HepG2 (cell line): ENCODE measurements at regions not wholly inside any gene's neighbourhood (a gene's known extent, or its start where the extent isn't known, plus 50 kb on each side); places are given as distances from the start of the nearest gene placed in this dataset.
"Not testable (repeated sequence)": the region's sequence is repeated elsewhere in the genome, so short reads cannot be mapped to it uniquely, and the experiment has no call there.

Experiments used
- ATAC-seq: fragments of 200-7000 bp; cut with Tn5 transposase; 3 replicates; pipeline ENCODE4 v1.9.1; 2020; ENCODE audit warnings: mild to moderate bottlenecking, moderate library complexity
- BruUV-seq: library from RNA; stranded (reverse); fragments of 400-500 nt; replicated peaks from 2 replicates; lab custom pipeline; 2021; lab: Mats Ljungman, UMichigan
- CTCF ChIA-PET: fragments of 300-600 bp; formaldehyde crosslinking; extraction: SDS; loops from one replicate; lab custom pipeline; 2021; ENCODE audit warnings: low total read pairs, inconsistent platforms, low intra/inter-chr PET ratio; lab: Yijun Ruan, JAX
- POLR2A ChIA-PET: fragments of 350-600 bp; sonication (Branson Sonifier 250); formaldehyde crosslinking; loops from one replicate; lab custom pipeline; 2020; ENCODE audit warnings: antibody characterized with exemption, inconsistent platforms; lab: Yijun Ruan, JAX
- DNase-seq: peaks from one replicate; pipeline ENCODE4 v3.0.0-alpha.2; 2015; ENCODE audit warnings: low spot score
- FAIRE-seq: peaks from 3 replicates; lab custom pipeline; 2011; peaks lifted over from hg19 to GRCh38; lab: Jason Lieb, UNC
- H2AFZ ChIP-seq: one replicate; pipeline ENCODE4 v1.6.1; 2011; ENCODE audit warnings: low read length, inconsistent platforms
- H3K27ac ChIP-seq: fragments of 300-600 bp; 3 replicates; pipeline ENCODE4 v1.8.0; 2011; ENCODE audit warnings: mixed run types, mild to moderate bottlenecking, mixed read lengths, low read length, inconsistent platforms; ENCODE audit not compliant: insufficient read depth; ENCODE audit errors: extremely low read length
- H3K27me3 ChIP-seq, 2 experiments: fragments of 200-600 bp in 1 of 2; 2 replicates in 1 of 2; 3 replicates in 1 of 2; pipeline versions ENCODE4 v1.6.0 to v1.8.0; 2011; ENCODE audit warnings: low read length in 2 of 2, mild to moderate bottlenecking in 2 of 2, moderate library complexity in 2 of 2, inconsistent platforms in 1 of 2; ENCODE audit not compliant: insufficient read depth in 2 of 2, control insufficient read depth in 1 of 2
- H3K36me3 ChIP-seq, 2 experiments: fragments of 200-600 bp in 1 of 2; replicated peaks in 1 of 2; 2 replicates in 1 of 2; 3 replicates in 1 of 2; pipeline versions ENCODE4 v1.5.1 to v1.8.0; 2011; ENCODE audit warnings: low read length in 2 of 2, inconsistent platforms in 1 of 2; ENCODE audit not compliant: insufficient read depth in 2 of 2, control insufficient read depth in 1 of 2
- H3K4me1 ChIP-seq: 2 replicates; pipeline ENCODE4 v1.5.1; 2012; ENCODE audit warnings: low read length, inconsistent platforms; ENCODE audit not compliant: insufficient read depth
- H3K4me2 ChIP-seq: 2 replicates; pipeline ENCODE4 v1.6.0; 2011; ENCODE audit warnings: low read depth, low read length, inconsistent platforms
- H3K4me3 ChIP-seq, 3 experiments: fragments of 200-600 bp in 1 of 3; sonication (generic), shearing (Covaris generic) in 1 of 3; replicated peaks in 1 of 3; 2 replicates each; pipeline ENCODE4 v1.5.1; 2011 to 2016; ENCODE audit warnings: low read length in 3 of 3, inconsistent platforms in 2 of 3, low read depth in 2 of 3, mild to moderate bottlenecking in 2 of 3, control low read depth in 1 of 3, mixed read lengths in 1 of 3; ENCODE audit not compliant: insufficient read depth in 1 of 3
- H3K79me2 ChIP-seq: one replicate; pipeline ENCODE4 v1.6.1; 2011; ENCODE audit warnings: low read length, inconsistent platforms; ENCODE audit not compliant: insufficient read depth
- H3K9ac ChIP-seq: 2 replicates; pipeline ENCODE4 v1.6.0; 2011; ENCODE audit warnings: mild to moderate bottlenecking, low read depth, low read length, inconsistent platforms; ENCODE audit not compliant: insufficient read depth
- H3K9me3 ChIP-seq: 2 replicates; pipeline ENCODE4 v1.5.1; 2012; ENCODE audit warnings: mild to moderate bottlenecking, low read length
- H4K20me1 ChIP-seq: 2 replicates; pipeline ENCODE4 v1.6.0; 2011; ENCODE audit warnings: inconsistent platforms, mild to moderate bottlenecking, low read length, moderate library complexity; ENCODE audit not compliant: insufficient read depth
- FOXA1 ChIP-seq, 2 experiments: fragments of 450-650 bp in 1 of 2; sonication (generic) in 1 of 2; formaldehyde crosslinking in 1 of 2; IDR thresholded peaks; 2 replicates each; pipeline versions ENCODE4 v1.4.0 to v1.6.1; 2016 to 2020; ENCODE audit warnings: missing genetic modification reagents in 1 of 2
- KLF6 ChIP-seq: IDR thresholded peaks from 2 replicates; pipeline ENCODE4 v1.8.0; 2016; ENCODE audit warnings: missing biosample characterization, missing genetic modification reagents
- POLR2AphosphoS2 ChIP-seq: IDR thresholded peaks from 2 replicates; pipeline ENCODE4 v1.6.1; 2011; ENCODE audit warnings: low read depth, low read length, improper control_type of control experiment
- RAD51 ChIP-seq: fragments of 450-650 bp; IDR thresholded peaks from 2 replicates; pipeline ENCODE4 v1.6.1; 2016; ENCODE audit warnings: borderline replicate concordance
- SAP130 ChIP-seq: IDR thresholded peaks from 2 replicates; pipeline ENCODE4 v1.6.1; 2016; ENCODE audit warnings: low read depth
- SIN3A ChIP-seq: IDR thresholded peaks from 2 replicates; pipeline ENCODE4 v1.6.1; 2011; ENCODE audit warnings: low read depth, mild to moderate bottlenecking, control low read depth, low read length, borderline replicate concordance
- ZNF292 ChIP-seq: sonication (generic); formaldehyde crosslinking; IDR thresholded peaks from 2 replicates; pipeline ENCODE4 v1.8.1; 2022; ENCODE audit warnings: mild to moderate bottlenecking, low read depth, missing genetic modification reagents, borderline replicate concordance
- WGBS: methylation state at CpG from one replicate; pipeline ENCODE4 v1.1.6; 2017; ENCODE audit warnings: low lambda C conversion rate; 5-methylcytosine and 5-hydroxymethylcytosine counted together
- in situ Hi-C: cut with HindIII; loops from 2 replicates; pipeline ENCODE4 v1.10.0; 2017; ENCODE audit warnings: low pct_unique_long_range_greater_than_20kb; ENCODE audit not compliant: extremely low pct_ligation_motif_present
- intact Hi-C: fragments of 100-400 bp; cut with micrococcal nuclease; formaldehyde crosslinking; loops from one replicate; pipeline ENCODE4 v1.10.0; 2022; ENCODE audit not compliant: unreplicated experiment
- TF ChIP-seq, protein P1 (sequence below): sonication (generic); formaldehyde crosslinking; IDR thresholded peaks from 2 replicates; pipeline ENCODE4; 2020; ENCODE audit warnings: missing genetic modification reagents, mild to moderate bottlenecking, borderline replicate concordance

DNA sequence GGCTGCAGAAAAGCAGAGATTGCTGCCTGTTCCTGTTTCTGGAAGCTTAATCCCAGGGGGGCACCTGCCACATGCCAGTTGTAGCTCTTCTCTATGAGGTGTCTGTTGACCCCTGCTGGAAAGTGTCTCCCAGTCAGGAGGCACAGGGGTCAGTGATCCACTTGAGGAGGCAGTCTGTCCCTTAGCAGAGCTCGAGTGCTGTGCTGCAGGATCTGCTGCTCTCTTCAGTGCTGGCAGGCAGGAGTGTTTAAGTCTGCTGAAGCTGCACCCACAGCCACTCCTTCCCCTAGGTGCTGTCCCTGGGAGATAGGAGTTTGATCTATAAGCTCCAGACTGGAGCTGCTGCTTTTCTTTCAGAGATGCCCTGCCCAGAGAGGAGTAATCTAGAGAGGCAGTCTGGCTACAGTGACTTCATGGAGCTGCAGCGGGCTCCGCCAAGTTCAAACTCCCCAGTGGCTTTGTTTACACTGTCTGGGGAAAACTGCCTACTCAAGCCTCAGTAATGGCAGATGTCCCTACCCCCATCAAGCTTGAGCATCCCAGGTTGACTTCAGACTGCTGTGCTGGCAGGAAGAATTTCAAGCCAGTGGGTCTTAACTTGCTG, 57.6 kb upstream of the CROT start (continued):
- TF ChIP-seq, protein P1, sequence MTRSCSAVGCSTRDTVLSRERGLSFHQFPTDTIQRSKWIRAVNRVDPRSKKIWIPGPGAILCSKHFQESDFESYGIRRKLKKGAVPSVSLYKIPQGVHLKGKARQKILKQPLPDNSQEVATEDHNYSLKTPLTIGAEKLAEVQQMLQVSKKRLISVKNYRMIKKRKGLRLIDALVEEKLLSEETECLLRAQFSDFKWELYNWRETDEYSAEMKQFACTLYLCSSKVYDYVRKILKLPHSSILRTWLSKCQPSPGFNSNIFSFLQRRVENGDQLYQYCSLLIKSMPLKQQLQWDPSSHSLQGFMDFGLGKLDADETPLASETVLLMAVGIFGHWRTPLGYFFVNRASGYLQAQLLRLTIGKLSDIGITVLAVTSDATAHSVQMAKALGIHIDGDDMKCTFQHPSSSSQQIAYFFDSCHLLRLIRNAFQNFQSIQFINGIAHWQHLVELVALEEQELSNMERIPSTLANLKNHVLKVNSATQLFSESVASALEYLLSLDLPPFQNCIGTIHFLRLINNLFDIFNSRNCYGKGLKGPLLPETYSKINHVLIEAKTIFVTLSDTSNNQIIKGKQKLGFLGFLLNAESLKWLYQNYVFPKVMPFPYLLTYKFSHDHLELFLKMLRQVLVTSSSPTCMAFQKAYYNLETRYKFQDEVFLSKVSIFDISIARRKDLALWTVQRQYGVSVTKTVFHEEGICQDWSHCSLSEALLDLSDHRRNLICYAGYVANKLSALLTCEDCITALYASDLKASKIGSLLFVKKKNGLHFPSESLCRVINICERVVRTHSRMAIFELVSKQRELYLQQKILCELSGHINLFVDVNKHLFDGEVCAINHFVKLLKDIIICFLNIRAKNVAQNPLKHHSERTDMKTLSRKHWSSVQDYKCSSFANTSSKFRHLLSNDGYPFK (CRISPR knock-in tag), result 0 out of 2 replicates have a peak, but pooled peaks have one; percentile 11
- peak; percentile 53; the same call in 1 of the 2 replicates for TF ChIP-seq ZNF292 (CRISPR knock-in tag)
- no peak for TF ChIP-seq KLF6 (CRISPR knock-in tag)
- no peak for TF ChIP-seq FOXA1 (IDR thresholded peaks at IDR 0.05)
- peak; percentile 51; the same call in 1 of the 2 replicates for TF ChIP-seq FOXA1 (CRISPR knock-in tag; IDR thresholded peaks at IDR 0.05)
- 0 out of 2 replicates have a peak, but pooled peaks have one; percentile 11 for TF ChIP-seq SAP130 (CRISPR knock-in tag)
- no peak for TF ChIP-seq RAD51
- no peak for TF ChIP-seq POLR2AphosphoS2
- TF ChIP-seq SIN3A, result no peak
- TF ChIP-seq, all 625 proteins: peak for 9

GRCh38 chr7:87288742-87289141, 56.7 kb upstream of the CROT start:
- in situ Hi-C loops, H3K27me3 ChIP-seq, FAIRE-seq, H3K4me3 ChIP-seq, H2AFZ ChIP-seq, ATAC-seq, DNase-seq, H3K79me2 ChIP-seq, intact Hi-C loops, H4K20me1 ChIP-seq, H3K4me2 ChIP-seq, H3K9ac ChIP-seq, H3K36me3 ChIP-seq, CTCF ChIA-PET, H3K9me3 ChIP-seq, H3K27ac ChIP-seq, BruUV-seq: not testable (repeated sequence)
- peaks cover 30% of the 10 kb centered on the region for H3K4me1 ChIP-seq
- POLR2A ChIA-PET, result interaction anchor here (1.2 kb wide), 1 partner anchor 136 kb away, joined by 3 read pairs; the partner anchor contains the start of gene DMTF1
- WGBS, result 96% methylated on average over 4 of the region's 14 CpGs

DNA sequence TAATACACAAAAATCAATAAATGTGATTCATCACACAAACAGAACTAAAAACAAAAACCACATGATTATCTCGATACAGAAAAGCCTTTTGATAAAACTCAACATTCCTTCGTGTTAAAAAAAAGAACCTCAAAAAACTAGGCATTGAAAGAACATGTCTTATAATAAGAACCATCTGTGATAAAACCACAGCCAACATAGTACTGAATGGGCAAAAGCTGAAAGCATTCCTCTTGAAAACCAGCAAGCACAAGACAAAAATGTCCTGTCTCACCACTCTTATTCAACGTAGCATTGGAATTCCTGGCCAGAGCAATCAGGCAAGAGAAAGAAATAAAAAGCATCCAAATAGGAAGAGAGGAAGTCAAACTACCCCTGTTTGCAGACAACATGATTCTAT, 49.9 kb upstream of the CROT start:
- POLR2A ChIA-PET, H3K79me2 ChIP-seq, H3K27ac ChIP-seq, H2AFZ ChIP-seq, H3K4me1 ChIP-seq, H3K9me3 ChIP-seq, ATAC-seq, H3K4me3 ChIP-seq, DNase-seq, CTCF ChIA-PET, H3K27me3 ChIP-seq, H3K36me3 ChIP-seq, in situ Hi-C loops, H3K9ac ChIP-seq, H3K4me2 ChIP-seq, BruUV-seq, intact Hi-C loops, FAIRE-seq, H4K20me1 ChIP-seq: not testable (repeated sequence)
- WGBS, result 12% methylated on average over 3 of the region's 3 CpGs
